Kidney epithelial cell (primary cell): ENCODE measurements at regions not wholly inside any gene's neighbourhood (a gene's known extent, or its start where the extent isn't known, plus 50 kb on each side); places are given as distances from the start of the nearest gene placed in this dataset.

ENCODE experiments used
- DNase-seq: peaks from one replicate; pipeline ENCODE4 v3.0.0-alpha.2; 2010; ENCODE audit warnings: low read depth
- H3K27me3 ChIP-seq: 2 replicates; pipeline ENCODE4 v1.6.0; 2011; ENCODE audit warnings: low read length; ENCODE audit not compliant: control insufficient read depth, insufficient read depth
- H3K36me3 ChIP-seq: 2 replicates; pipeline ENCODE4 v1.5.1; 2011; ENCODE audit warnings: low read length; ENCODE audit not compliant: control insufficient read depth, insufficient read depth
- H3K4me3 ChIP-seq: 2 replicates; pipeline ENCODE4 v1.5.1; 2011; ENCODE audit warnings: low read depth, mild to moderate bottlenecking, control low read depth, low read length
- CTCF ChIP-seq: IDR thresholded peaks from 2 replicates; pipeline ENCODE4 v1.5.1; 2011; ENCODE audit warnings: mild to moderate bottlenecking, moderate library complexity, low read length, control low read depth, inconsistent platforms; ENCODE audit not compliant: insufficient read depth, poor library complexity, severe bottlenecking

- no peak for DNase-seq
- H3K36me3 ChIP-seq: no peaks in the 10 kb centered on the region
- H3K4me3 ChIP-seq: no peak overlapping the region
- TF ChIP-seq CTCF: no peak
- H3K27me3 ChIP-seq: peaks cover 5% of the 10 kb centered on the region
Observed at GRCh38 chr16:87040169-87041117, 276.7 kb downstream of the C16orf95 start.

- no peak for TF ChIP-seq CTCF
- no peak for DNase-seq
- no peaks in the 10 kb centered on the region for H3K36me3 ChIP-seq
- H3K27me3 ChIP-seq: peaks cover 5% of the 10 kb centered on the region
- H3K4me3 ChIP-seq: no peak overlapping the region
Observed at GRCh38 chr16:87041286-87041685, 275.9 kb downstream of the C16orf95 start.

GRCh38 chr16:87042551-87043230, 274.5 kb downstream of the C16orf95 start:
- TF ChIP-seq CTCF: no peak
- no peak for DNase-seq
- peaks cover 5% of the 10 kb centered on the region for H3K27me3 ChIP-seq
- H3K4me3 ChIP-seq: no peak overlapping the region
- H3K36me3 ChIP-seq: no peaks in the 10 kb centered on the region

GRCh38 chr16:87043231-87044031, 273.8 kb downstream of the C16orf95 start:
- no peaks in the 10 kb centered on the region for H3K36me3 ChIP-seq
- DNase-seq: no peak
- no peak for TF ChIP-seq CTCF
- H3K27me3 ChIP-seq: peaks cover 5% of the 10 kb centered on the region
- H3K4me3 ChIP-seq: no peak overlapping the region

- Histone ChIP-seq H3K27me3 (peaks cover 5% of the 10 kb centered on the region), H3K4me3 (no peak overlapping the region), H3K36me3 (no peaks in the 10 kb centered on the region)
- no peak for DNase-seq
- no peak for TF ChIP-seq CTCF
Observed at GRCh38 chr16:87044032-87044382, 273.2 kb downstream of the C16orf95 start.
